ENCODE measurements at regions not wholly inside any gene's neighbourhood (a gene's known extent, or its start where the extent isn't known, plus 50 kb on each side); places are given as distances from the start of the nearest gene placed in this dataset.
A peak's percentile ranks its signal among the peaks of the same experiment; 100 is the strongest.

DNA sequence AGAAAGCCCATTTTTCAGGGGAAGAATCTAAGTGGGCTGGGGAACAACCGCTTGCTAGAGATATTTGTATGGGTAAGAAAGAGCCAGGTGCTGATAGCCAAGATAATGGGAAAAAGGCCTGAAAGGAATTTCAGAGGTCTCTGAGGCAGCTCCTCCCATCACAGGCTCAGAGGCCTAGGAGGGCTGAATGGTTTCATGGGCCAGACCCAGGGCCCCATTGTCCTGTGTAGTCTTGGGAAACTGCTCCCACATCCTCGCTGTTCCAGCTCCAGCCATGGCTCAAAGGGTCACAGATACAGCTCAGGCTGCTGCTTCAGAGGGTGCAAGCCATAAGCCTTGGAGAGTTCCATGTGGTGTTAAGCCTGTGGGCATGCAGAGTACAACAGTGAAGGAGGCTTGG lies 73.2 kb upstream of the ARHGAP20 start:
- H3K4me3 ChIP-seq: no peak overlapping the region
- no peaks in the 10 kb centered on the region for H3K4me1 ChIP-seq (ENCODE audit: low read depth)
- DNase-seq: no peak
- intact Hi-C loops (cut with DNase I, micrococcal nuclease): no loop called here
- peaks cover 4% of the 10 kb centered on the region for H3K9me3 ChIP-seq
- H3K36me3 ChIP-seq (ENCODE audit: low read depth): no peaks in the 10 kb centered on the region
- TF ChIP-seq, protein P1, sequence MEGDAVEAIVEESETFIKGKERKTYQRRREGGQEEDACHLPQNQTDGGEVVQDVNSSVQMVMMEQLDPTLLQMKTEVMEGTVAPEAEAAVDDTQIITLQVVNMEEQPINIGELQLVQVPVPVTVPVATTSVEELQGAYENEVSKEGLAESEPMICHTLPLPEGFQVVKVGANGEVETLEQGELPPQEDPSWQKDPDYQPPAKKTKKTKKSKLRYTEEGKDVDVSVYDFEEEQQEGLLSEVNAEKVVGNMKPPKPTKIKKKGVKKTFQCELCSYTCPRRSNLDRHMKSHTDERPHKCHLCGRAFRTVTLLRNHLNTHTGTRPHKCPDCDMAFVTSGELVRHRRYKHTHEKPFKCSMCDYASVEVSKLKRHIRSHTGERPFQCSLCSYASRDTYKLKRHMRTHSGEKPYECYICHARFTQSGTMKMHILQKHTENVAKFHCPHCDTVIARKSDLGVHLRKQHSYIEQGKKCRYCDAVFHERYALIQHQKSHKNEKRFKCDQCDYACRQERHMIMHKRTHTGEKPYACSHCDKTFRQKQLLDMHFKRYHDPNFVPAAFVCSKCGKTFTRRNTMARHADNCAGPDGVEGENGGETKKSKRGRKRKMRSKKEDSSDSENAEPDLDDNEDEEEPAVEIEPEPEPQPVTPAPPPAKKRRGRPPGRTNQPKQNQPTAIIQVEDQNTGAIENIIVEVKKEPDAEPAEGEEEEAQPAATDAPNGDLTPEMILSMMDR (IDR thresholded peaks at IDR 0.05): no peak
- no peak for ATAC-seq

DNA sequence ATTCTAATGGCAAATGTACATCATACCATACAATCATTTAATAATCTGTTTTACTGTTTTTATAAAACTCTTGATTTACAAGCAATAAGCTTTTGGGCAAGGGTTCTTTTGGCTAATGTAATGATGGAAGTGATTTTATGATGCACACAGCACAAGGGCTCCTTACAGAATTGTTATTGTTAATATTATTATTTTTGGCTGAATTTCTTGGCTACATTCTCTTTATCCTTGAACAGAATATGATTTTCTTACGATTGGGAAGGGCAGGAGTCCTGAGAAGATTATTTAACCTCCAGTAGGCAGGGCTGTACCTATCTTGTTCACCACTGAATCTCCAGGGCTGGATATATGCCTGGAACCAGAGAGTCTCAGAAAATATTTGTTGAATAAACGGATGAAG lies 70.4 kb upstream of the ARHGAP20 start:
- intact Hi-C loops (cut with DNase I, micrococcal nuclease): no loop called here
- peaks cover under 1% of the 10 kb centered on the region for H3K4me1 ChIP-seq (ENCODE audit: low read depth)
- H3K36me3 ChIP-seq (ENCODE audit: low read depth): no peaks in the 10 kb centered on the region
- ATAC-seq (no peak), DNase-seq (no peak)
- H3K4me3 ChIP-seq: no peak overlapping the region
- H3K9me3 ChIP-seq: peaks cover 8% of the 10 kb centered on the region
- TF ChIP-seq, protein P1 (IDR thresholded peaks at IDR 0.05): no peak

DNA sequence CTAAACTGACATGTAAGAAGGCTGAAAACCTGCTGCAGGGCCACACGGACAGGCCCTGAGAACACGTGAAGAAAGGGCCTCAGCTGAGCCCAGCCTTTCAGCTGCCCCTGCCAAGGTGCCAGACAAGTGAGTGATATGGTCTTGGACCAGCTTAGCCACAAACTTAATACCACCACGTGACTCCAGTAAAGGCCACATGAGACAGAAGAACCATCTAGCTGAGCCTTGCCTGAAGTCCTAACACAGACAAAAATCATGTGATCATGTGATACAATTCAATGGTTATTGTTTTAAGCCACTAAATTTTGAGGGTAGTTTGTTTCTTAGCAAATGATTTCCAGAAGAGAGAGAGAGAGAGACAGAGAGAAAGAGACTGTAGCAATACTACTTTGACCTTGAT lies 66.9 kb upstream of the ARHGAP20 start:
- TF ChIP-seq, protein P1 (IDR thresholded peaks at IDR 0.05): no peak
- ATAC-seq: no peak
- H3K4me1 ChIP-seq (ENCODE audit: low read depth): peaks cover 3% of the 10 kb centered on the region
- DNase-seq: no peak
- H3K36me3 ChIP-seq (ENCODE audit: low read depth): no peaks in the 10 kb centered on the region
- peaks cover 4% of the 10 kb centered on the region for H3K9me3 ChIP-seq
- intact Hi-C loops (cut with DNase I, micrococcal nuclease): no loop called here
- H3K4me3 ChIP-seq: no peak overlapping the region

DNA sequence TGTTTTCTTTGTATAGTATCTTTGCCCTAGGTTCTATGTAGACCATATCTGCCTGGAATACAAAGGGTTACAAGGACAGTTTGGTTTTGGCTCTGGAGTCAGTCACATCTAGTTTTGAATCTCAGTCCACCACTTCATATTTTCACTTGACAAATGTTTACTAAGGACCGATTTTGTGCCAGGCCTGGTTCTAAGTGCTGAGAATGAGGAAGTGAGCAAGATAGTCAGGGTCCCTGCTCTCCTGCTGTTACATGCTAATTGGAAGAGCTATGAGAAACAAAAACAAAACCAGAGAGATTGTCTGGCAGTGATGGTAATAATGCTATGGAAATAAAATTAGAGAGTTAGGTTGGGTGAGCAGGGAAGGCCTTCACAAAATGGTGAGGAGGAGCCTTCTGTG lies 66.1 kb upstream of the ARHGAP20 start:
- Histone ChIP-seq H3K36me3 (ENCODE audit: low read depth) (no peaks in the 10 kb centered on the region), H3K9me3 (peaks cover 4% of the 10 kb centered on the region), H3K4me3 (no peak overlapping the region), H3K4me1 (ENCODE audit: low read depth) (peaks cover 3% of the 10 kb centered on the region)
- ATAC-seq (peak; percentile 48), DNase-seq (no peak)
- TF ChIP-seq, protein P1 (IDR thresholded peaks at IDR 0.05): no peak
- intact Hi-C loops (cut with DNase I, micrococcal nuclease): no loop called here

DNA sequence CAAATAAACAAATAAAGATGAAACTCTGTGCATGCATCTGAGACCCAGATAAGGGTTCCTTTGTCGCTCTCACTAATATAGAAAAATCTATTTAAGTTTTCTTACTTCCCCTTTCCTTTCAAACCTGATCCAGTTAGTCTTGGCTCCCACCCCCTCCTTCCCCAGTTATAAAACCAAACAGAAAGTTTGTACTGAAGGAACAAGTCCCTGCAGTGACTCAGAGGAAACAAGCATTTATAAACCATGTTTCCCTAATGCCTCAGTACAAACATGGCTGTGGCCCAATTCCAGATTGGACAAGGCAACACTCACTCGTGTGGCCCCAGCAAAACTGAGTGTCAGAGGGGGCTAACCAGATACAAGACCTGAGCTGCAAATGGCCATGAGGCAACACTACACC lies 65.5 kb upstream of the ARHGAP20 start:
- Histone ChIP-seq H3K4me3 (no peak overlapping the region), H3K4me1 (ENCODE audit: low read depth) (peaks cover 3% of the 10 kb centered on the region), H3K36me3 (ENCODE audit: low read depth) (no peaks in the 10 kb centered on the region), H3K9me3 (peaks cover 4% of the 10 kb centered on the region)
- DNase-seq (peak in 1 of 3 donors; percentile 48), ATAC-seq (peak; percentile 80)
- TF ChIP-seq, protein P1 (IDR thresholded peaks at IDR 0.05): no peak
- intact Hi-C loops (cut with DNase I, micrococcal nuclease): no loop called here

DNA sequence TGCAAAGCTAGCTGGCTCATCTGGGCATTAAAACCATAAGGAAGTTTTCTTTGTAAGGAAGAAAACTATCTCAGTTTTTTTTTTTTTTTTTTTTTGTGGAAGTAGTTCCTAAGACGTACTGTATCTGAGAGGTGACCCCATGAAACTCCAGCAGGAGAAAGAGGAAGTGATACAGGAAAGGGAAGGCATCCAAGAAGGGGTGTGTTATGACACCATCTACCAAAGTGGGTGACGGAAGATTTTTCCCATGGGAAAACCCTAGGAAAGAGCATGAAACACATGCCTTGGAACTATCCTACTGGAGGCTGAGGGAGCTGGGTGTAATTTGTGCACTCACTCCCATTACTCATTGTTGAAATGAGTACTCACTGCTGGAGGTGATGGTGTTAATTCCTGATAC lies 63.8 kb upstream of the ARHGAP20 start:
- intact Hi-C loops (cut with DNase I, micrococcal nuclease): no loop called here
- DNase-seq (no peak), ATAC-seq (no peak)
- H3K4me3 ChIP-seq: no peak overlapping the region
- peaks cover 3% of the 10 kb centered on the region for H3K4me1 ChIP-seq (ENCODE audit: low read depth)
- no peaks in the 10 kb centered on the region for H3K36me3 ChIP-seq (ENCODE audit: low read depth)
- peaks cover 4% of the 10 kb centered on the region for H3K9me3 ChIP-seq
- TF ChIP-seq, protein P1 (IDR thresholded peaks at IDR 0.05): no peak
